ENCODE measurements at regions not wholly inside any gene's neighbourhood (a gene's known extent, or its start where the extent isn't known, plus 50 kb on each side); places are given as distances from the start of the nearest gene placed in this dataset.

- Histone ChIP-seq H3K9me3 (no peaks in the 10 kb centered on the region), H3K36me3 (no peaks in the 10 kb centered on the region), H3K4me3 (peak overlapping the region in 3 of 4 donors; percentile 21 to 58 (median 53)), H3K27me3 (no peaks in the 10 kb centered on the region), H3K27ac (peak overlapping the region in 3 of 4 donors; percentile 56 to 89 (median 85)), H3K4me1 (peaks cover 0 to 16% (median 0%) of the 10 kb centered on the region in 4 donors)
- peak in 2 of 3 donors; percentile 89 to 91 for DNase-seq
- TF ChIP-seq POLR2A (IDR thresholded peaks at IDR 0.05) (peak; percentile 44 to 71), CTCF (IDR thresholded peaks at IDR 0.05) (no peak)
Observed at GRCh38 chr4:56272003-56272402, 115.3 kb downstream of the AASDH start.

GRCh38 chr4:56271131-56271530 lies 116.2 kb downstream of the AASDH start:
- Histone ChIP-seq H3K9me3 (no peaks in the 10 kb centered on the region), H3K27ac (peak overlapping the region in 2 of 4 donors; percentile 17 to 85), H3K4me1 (peaks cover 0 to 17% (median 0%) of the 10 kb centered on the region in 4 donors), H3K4me3 (no peak overlapping the region), H3K27me3 (no peaks in the 10 kb centered on the region), H3K36me3 (no peaks in the 10 kb centered on the region)
- TF ChIP-seq CTCF (IDR thresholded peaks at IDR 0.05) = no peak
- TF ChIP-seq POLR2A (IDR thresholded peaks at IDR 0.05) = no peak
- DNase-seq = no peak

- Histone ChIP-seq H3K9me3 (no peaks in the 10 kb centered on the region), H3K4me3 (no peak overlapping the region), H3K27ac (peak overlapping the region in 2 of 4 donors; percentile 64 to 77), H3K27me3 (no peaks in the 10 kb centered on the region), H3K36me3 (no peaks in the 10 kb centered on the region), H3K4me1 (peaks cover 0 to 17% (median 0%) of the 10 kb centered on the region in 4 donors)
- DNase-seq = peak in 1 of 3 donors; percentile 69
- TF ChIP-seq CTCF (IDR thresholded peaks at IDR 0.05) = no peak
- TF ChIP-seq POLR2A (IDR thresholded peaks at IDR 0.05) = no peak
Observed at GRCh38 chr4:56267558-56267957, 119.7 kb downstream of the AASDH start.

- TF ChIP-seq POLR2A (IDR thresholded peaks at IDR 0.05) = no peak
- TF ChIP-seq CTCF (IDR thresholded peaks at IDR 0.05) = no peak
- H3K9me3 ChIP-seq = no peaks in the 10 kb centered on the region
Observed at GRCh38 chr4:56264873-56265272, 122.4 kb downstream of the AASDH start.

GRCh38 chr4:56261027-56261426 lies 126.3 kb downstream of the AASDH start:
- no peak for DNase-seq
- H3K9me3 ChIP-seq = no peaks in the 10 kb centered on the region
- no peaks in the 10 kb centered on the region for H3K36me3 ChIP-seq
- no peak overlapping the region for H3K4me3 ChIP-seq
- no peaks in the 10 kb centered on the region for H3K27me3 ChIP-seq
- peak overlapping the region in 1 of 4 donors; percentile 27 for H3K27ac ChIP-seq
- peaks cover 0 to 3% (median 0%) of the 10 kb centered on the region in 4 donors for H3K4me1 ChIP-seq
- TF ChIP-seq POLR2A (IDR thresholded peaks at IDR 0.05) = no peak
- no peak for TF ChIP-seq CTCF (IDR thresholded peaks at IDR 0.05)

More at GRCh38 chr4:56264873-56265272, 122.4 kb downstream of the AASDH start:
- no peaks in the 10 kb centered on the region for H3K36me3 ChIP-seq
- peaks cover 0 to 9% (median 0%) of the 10 kb centered on the region in 4 donors for H3K4me1 ChIP-seq
- DNase-seq = no peak
- H3K27ac ChIP-seq = no peak overlapping the region
- no peak overlapping the region for H3K4me3 ChIP-seq
- H3K27me3 ChIP-seq = no peaks in the 10 kb centered on the region

GRCh38 chr4:56260320-56260719 lies 127.0 kb downstream of the AASDH start:
- DNase-seq = no peak
- peaks cover 0 to 3% (median 0%) of the 10 kb centered on the region in 4 donors for H3K4me1 ChIP-seq
- no peak overlapping the region for H3K4me3 ChIP-seq
- no peaks in the 10 kb centered on the region for H3K36me3 ChIP-seq
- H3K27me3 ChIP-seq = no peaks in the 10 kb centered on the region
- H3K9me3 ChIP-seq = no peaks in the 10 kb centered on the region
- TF ChIP-seq POLR2A (IDR thresholded peaks at IDR 0.05) = no peak
- no peak for TF ChIP-seq CTCF (IDR thresholded peaks at IDR 0.05)
- H3K27ac ChIP-seq = peak overlapping the region in 1 of 4 donors; percentile 27

All from Peyer's patch (tissue), 4 donors.